ENCODE measurements at regions not wholly inside any gene's neighbourhood (a gene's known extent, or its start where the extent isn't known, plus 50 kb on each side); places are given as distances from the start of the nearest gene placed in this dataset.

GRCh38 chr2:7826656-7827055, 855.2 kb upstream of the ID2 start:
- TF ChIP-seq CTCF (IDR thresholded peaks at IDR 0.05 in 4 of 5, conservative IDR thresholded peaks at IDR 0.05 in 1 of 5) (no peak), POLR2A (IDR thresholded peaks at IDR 0.05) (no peak)
